Ectodermal cell (in vitro differentiated cells): ENCODE measurements at regions not wholly inside any gene's neighbourhood (a gene's known extent, or its start where the extent isn't known, plus 50 kb on each side); places are given as distances from the start of the nearest gene placed in this dataset.

Experiments
- H3K27ac ChIP-seq: 2 replicates; pipeline ENCODE4 v1.7.0; 2013; ENCODE audit warnings: mild to moderate bottlenecking, low read depth, low read length; ENCODE audit not compliant: insufficient read depth, poor library complexity, severe bottlenecking
- H3K27me3 ChIP-seq: 2 replicates; pipeline ENCODE4 v1.7.0; 2013; ENCODE audit warnings: mild to moderate bottlenecking, low read length; ENCODE audit not compliant: insufficient read depth, control insufficient read depth, poor library complexity, severe bottlenecking
- H3K36me3 ChIP-seq: one replicate; pipeline ENCODE4 v1.7.0; 2013; ENCODE audit warnings: low read length; ENCODE audit not compliant: control insufficient read depth, insufficient read depth
- H3K4me1 ChIP-seq: one replicate; pipeline ENCODE4 v1.7.0; 2013; ENCODE audit warnings: low read length; ENCODE audit not compliant: control insufficient read depth, insufficient read depth
- H3K4me3 ChIP-seq: 2 replicates; pipeline ENCODE4 v1.7.0; 2013; ENCODE audit warnings: low read depth, low read length, control low read depth; ENCODE audit not compliant: insufficient read depth
- H3K9me3 ChIP-seq: 2 replicates; pipeline ENCODE4 v1.7.0; 2013; ENCODE audit warnings: mild to moderate bottlenecking, low read length, moderate library complexity; ENCODE audit not compliant: control insufficient read depth
- WGBS, 2 experiments: methylation state at CpG; one replicate each; pipeline ENCODE4 v1.1.7; 2013; ENCODE audit warnings: missing lambda C conversion rate in 2 of 2; 5-methylcytosine and 5-hydroxymethylcytosine counted together

DNA sequence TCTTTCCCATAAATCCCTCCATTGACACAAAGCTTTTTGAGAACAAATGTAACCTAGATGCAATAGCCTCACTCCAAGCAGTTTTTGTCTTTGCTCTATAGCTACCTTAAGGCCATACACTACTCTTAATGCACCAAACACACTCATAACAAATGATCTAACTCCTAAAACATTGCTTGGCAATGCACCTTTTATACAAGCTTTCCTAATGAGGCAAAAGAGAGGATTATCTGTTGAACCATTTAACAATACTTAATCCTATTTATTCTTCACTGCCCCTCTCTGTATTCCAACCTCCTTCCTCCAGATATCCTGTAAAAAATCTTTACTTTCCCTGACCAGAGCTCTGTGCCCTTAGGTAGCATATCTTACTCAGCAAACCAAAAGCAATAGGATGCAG is 558.1 kb upstream of the MDFIC2 start:
- Histone ChIP-seq H3K27me3 (no peaks in the 10 kb centered on the region), H3K9me3 (no peaks in the 10 kb centered on the region), H3K27ac (no peak overlapping the region), H3K36me3 (no peaks in the 10 kb centered on the region), H3K4me1 (no peaks in the 10 kb centered on the region), H3K4me3 (no peak overlapping the region)

DNA sequence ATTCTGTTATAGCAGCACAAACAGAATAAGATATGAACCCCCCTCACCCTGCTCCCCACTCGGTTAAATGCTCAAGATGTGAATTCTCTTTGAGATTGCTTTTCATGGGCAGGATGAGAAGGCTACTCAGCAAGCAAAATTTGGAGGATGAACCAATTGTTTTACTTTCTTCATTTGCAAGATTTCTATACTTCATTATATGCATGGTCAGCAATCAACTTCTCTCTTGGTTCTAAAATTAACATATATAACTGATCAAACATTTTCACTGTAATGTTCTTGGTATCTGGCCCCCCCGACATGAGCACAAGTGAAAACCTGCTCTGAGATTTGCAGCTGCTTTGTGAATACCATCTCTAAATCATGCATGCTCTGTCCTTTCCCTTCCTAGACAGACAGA is 556.1 kb upstream of the MDFIC2 start:
- WGBS, 2 experiments: 91 to 94% methylated on average over 2 of the region's 2 CpGs
- H3K4me3 ChIP-seq: no peak overlapping the region
- no peaks in the 10 kb centered on the region for H3K9me3 ChIP-seq
- no peaks in the 10 kb centered on the region for H3K4me1 ChIP-seq
- H3K27ac ChIP-seq: no peak overlapping the region
- H3K27me3 ChIP-seq: no peaks in the 10 kb centered on the region
- no peaks in the 10 kb centered on the region for H3K36me3 ChIP-seq

DNA sequence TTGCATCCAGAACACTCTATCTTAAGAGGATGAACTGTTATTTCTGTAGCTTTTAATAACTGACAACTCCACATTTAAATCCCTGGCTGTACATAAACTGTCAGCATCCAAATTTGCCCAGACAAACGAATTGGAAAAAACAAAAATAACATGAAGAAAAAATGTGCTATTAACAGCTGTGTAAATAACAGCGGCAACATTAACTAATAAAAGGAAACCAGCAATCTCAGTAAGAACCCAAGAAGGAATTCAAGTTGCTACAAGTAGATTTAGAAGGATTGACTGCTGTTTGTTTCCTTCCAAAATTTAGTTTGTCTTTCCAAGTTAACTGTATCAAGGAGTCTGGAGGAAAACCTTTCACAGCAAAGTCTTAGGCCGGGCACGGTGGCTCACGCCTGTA is 550.6 kb upstream of the MDFIC2 start:
- Histone ChIP-seq H3K27ac (no peak overlapping the region), H3K9me3 (no peaks in the 10 kb centered on the region), H3K27me3 (no peaks in the 10 kb centered on the region), H3K36me3 (no peaks in the 10 kb centered on the region), H3K4me1 (no peaks in the 10 kb centered on the region), H3K4me3 (no peak overlapping the region)
- 93 to 97% methylated on average over 4 to 5 of the region's 5 CpGs for WGBS, 2 experiments

DNA sequence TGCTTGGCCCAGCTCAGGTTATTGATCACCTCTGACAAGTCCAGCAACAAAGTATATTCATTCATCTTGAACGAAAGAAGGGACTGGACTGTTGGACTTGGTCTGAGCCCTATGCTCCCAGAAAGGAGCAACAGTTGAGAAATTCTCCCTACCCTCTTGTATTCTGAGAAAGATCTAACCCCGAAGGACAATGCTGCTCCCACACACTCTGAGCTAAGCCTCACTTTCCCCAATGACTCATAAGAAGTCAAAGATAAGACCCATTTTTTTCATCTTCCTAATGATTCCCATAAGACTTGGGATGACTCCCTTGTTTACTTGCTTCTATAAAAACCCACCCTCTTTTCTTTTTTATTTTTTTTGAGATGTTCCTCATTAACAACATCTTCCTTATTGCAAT is 549.4 kb upstream of the MDFIC2 start:
- H3K36me3 ChIP-seq: no peaks in the 10 kb centered on the region
- no peak overlapping the region for H3K4me3 ChIP-seq
- whole genome bisulfite sequencing, 2 experiments: 88 to 93% methylated on average over 2 of the region's 2 CpGs
- no peaks in the 10 kb centered on the region for H3K27me3 ChIP-seq
- H3K4me1 ChIP-seq: no peaks in the 10 kb centered on the region
- H3K9me3 ChIP-seq: no peaks in the 10 kb centered on the region
- no peak overlapping the region for H3K27ac ChIP-seq

DNA sequence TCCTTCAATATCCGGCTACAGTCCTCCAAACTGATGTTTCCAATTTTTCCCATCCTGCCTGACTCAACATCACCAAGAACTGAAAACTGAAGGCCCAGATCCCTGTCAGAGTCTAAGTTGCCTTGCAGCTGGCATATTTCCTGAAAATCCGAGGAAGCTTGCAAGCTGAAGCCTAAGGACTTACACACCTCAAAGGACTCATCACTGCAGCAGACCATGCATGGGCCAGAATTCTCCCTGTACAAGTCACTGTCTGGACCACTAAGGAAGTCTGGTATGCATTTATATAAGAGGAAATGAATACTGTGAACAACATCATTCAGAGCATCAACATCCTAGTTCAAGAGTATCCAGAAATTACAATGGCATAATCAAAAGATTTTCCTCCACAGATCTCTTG is 548.8 kb upstream of the MDFIC2 start:
- H3K36me3 ChIP-seq: no peaks in the 10 kb centered on the region

DNA sequence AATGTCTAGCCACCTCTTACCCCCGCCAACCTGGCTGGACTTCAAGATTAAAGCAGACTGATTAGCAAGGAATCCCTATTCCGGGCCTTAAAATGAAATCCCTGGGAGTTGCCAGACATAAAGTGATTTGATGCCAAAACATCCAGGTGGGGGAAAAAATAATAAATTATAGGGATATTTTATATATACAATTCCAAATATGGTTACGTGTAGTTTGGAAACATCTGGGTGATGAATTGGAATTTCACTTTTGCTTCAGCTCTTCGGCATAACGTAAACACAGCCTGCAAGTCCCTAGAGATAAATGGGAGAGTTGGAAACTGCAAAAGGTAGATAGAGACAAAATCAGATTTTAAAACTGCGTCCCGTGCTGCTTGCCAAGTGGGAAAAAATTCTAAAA is 545.5 kb upstream of the MDFIC2 start:
- WGBS, 2 experiments: 93 to 95% methylated on average over 5 to 7 of the region's 7 CpGs
- H3K9me3 ChIP-seq: no peaks in the 10 kb centered on the region
- H3K27me3 ChIP-seq: no peaks in the 10 kb centered on the region
- no peak overlapping the region for H3K4me3 ChIP-seq
- no peak overlapping the region for H3K27ac ChIP-seq
- no peaks in the 10 kb centered on the region for H3K4me1 ChIP-seq
- H3K36me3 ChIP-seq: no peaks in the 10 kb centered on the region

More for the DNA sequence above, 548.8 kb upstream of the MDFIC2 start:
- H3K9me3 ChIP-seq: no peaks in the 10 kb centered on the region
- no peaks in the 10 kb centered on the region for H3K27me3 ChIP-seq
- H3K4me3 ChIP-seq: no peak overlapping the region
- no peaks in the 10 kb centered on the region for H3K4me1 ChIP-seq
- 87 to 94% methylated on average over 2 of the region's 2 CpGs for WGBS, 2 experiments
- no peak overlapping the region for H3K27ac ChIP-seq

DNA sequence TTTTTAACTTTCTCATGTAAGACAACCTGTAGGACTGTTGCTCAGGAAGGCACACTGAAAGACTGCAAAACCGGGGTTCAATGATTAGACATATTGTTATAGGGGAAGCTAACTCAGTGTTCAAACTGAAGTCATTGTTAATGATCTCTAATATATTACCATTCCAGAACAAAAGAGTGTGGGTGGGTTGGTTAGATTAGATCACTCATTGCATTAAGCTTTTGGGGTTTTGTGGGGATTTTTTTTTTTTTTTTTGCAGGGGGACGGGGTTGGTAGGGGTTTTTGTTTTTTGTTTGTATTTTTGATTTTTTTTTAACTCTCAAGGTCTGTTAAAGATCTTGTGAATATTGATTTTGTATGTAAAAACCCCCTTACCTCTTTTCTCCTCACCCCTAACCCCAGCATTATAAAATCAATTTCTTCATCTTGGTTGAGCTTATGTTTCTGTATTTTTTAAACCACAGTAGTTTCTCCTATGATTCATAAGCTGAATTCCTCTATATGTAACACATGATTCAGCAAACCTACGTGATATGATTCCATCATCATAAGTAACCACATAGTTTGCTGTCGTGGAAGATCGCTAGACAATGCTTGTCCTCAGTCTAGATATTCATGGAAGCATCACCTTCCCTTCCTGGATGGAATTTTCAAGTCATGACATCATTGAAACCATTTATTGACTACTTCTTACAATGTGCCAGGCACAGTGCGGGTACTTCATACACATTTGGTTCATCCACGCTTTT is 544.1 kb upstream of the MDFIC2 start:
- WGBS, 2 experiments: 95% methylated on average over 4 to 6 of the region's 7 CpGs
- Histone ChIP-seq H3K9me3 (no peaks in the 10 kb centered on the region), H3K4me1 (no peaks in the 10 kb centered on the region), H3K36me3 (no peaks in the 10 kb centered on the region), H3K27ac (no peak overlapping the region), H3K4me3 (no peak overlapping the region), H3K27me3 (no peaks in the 10 kb centered on the region)

DNA sequence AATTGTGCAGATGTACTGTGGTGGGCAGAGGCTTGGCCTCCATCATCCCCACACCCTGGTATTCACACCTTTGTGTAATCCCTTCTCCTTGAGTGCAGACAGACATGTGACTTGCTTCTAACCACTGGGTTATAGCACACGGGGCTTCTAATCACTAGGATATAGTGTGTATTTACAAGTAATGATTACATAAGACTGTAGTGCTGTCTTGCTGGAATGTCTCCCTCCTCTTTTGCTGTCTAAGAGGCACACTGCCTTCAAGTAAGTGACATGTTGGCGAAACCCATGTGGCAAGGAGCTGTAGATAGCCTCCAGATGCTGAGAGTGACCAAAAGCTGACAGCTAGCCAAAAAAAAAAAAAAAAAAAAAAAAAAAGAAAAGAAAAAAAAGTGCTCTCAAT is 542.7 kb upstream of the MDFIC2 start:
- Histone ChIP-seq H3K4me1 (no peaks in the 10 kb centered on the region), H3K27ac (no peak overlapping the region), H3K27me3 (no peaks in the 10 kb centered on the region), H3K36me3 (no peaks in the 10 kb centered on the region), H3K4me3 (no peak overlapping the region), H3K9me3 (no peaks in the 10 kb centered on the region)
- 83 to 93% methylated on average over 1 to 2 of the region's 2 CpGs for WGBS, 2 experiments

DNA sequence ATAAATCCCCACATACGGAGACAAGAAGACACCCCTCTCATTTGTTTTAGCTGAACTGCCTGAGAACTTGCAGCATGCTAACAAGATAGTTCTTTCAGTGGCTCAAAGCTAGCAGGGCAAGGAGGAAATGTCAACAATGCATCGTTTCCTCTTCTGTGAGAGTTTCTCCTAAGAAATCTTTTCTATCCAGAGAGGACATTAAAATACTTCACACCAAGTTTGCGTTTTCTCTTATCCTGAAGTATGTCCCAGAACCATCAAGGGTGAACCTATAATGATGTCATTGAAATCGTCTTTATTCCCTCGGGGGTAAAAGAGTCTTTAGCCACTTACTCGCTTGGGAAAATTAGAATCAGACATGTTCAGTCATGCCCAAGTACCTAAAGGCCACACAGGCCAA is 541.7 kb upstream of the MDFIC2 start:
- Histone ChIP-seq H3K4me3 (no peak overlapping the region), H3K4me1 (no peaks in the 10 kb centered on the region), H3K27me3 (no peaks in the 10 kb centered on the region), H3K9me3 (no peaks in the 10 kb centered on the region), H3K27ac (no peak overlapping the region), H3K36me3 (no peaks in the 10 kb centered on the region)
- WGBS, 2 experiments: 51 to 61% methylated on average over 6 of the region's 6 CpGs

DNA sequence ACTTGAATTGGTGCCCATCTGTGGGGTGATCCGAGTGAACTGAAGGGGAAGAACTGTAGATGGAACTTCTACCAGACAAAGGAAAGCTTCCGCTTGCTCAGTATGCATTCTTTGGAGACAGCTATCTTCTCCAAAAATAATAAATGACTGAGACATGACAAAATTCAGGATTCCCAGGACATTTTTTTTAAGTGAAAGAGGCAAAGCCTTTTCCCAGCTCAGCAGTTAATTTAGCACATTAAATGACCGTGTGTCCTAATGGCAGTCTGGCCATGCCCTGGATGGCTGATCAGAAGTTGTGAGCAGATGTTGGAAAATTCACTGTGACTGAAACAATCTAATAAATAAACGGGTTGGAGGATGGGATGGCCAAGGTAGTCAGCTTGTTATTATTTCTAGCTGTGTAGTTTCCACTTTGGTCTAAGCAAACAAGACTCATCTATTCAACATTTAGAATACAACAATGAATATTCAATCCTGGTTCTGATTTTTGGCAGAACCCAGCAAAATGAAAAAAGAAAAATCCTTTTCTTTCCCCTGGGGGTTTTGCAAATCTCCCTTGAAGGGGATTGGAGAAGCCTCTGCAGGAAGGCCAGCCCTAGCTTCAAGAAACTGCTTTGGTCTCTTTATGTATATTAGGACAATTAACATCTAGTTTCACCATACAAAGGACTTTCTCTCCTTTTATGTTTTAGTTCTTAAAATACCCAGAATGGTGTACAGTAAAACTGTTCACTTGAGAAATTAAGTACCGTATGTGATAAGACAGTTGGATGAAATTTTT is 540.9 kb upstream of the MDFIC2 start:
- Histone ChIP-seq H3K36me3 (no peaks in the 10 kb centered on the region), H3K27ac (no peak overlapping the region), H3K27me3 (no peaks in the 10 kb centered on the region), H3K9me3 (no peaks in the 10 kb centered on the region), H3K4me1 (no peaks in the 10 kb centered on the region), H3K4me3 (no peak overlapping the region)
- 81 to 87% methylated on average over 4 to 5 of the region's 5 CpGs for WGBS, 2 experiments
